DOHH2 (cell line): ENCODE measurements at regions not wholly inside any gene's neighbourhood (a gene's known extent, or its start where the extent isn't known, plus 50 kb on each side); places are given as distances from the start of the nearest gene placed in this dataset.

Experiments
- H3F3A ChIP-seq: fragments of 200-600 bp; sonication (generic), shearing (Covaris generic); 2 replicates; pipeline ENCODE4 v1.6.0; 2016; ENCODE audit warnings: antibody characterized with exemption, mild to moderate bottlenecking; ENCODE audit not compliant: control insufficient read depth, insufficient read depth
- H3K27ac ChIP-seq: fragments of 200-600 bp; sonication (generic); 2 replicates; pipeline ENCODE4 v1.5.1; 2014; ENCODE audit warnings: low read depth, mild to moderate bottlenecking, low read length, moderate library complexity
- H3K27me3 ChIP-seq: fragments of 200-600 bp; sonication (generic); 2 replicates; pipeline ENCODE4 v1.6.1; 2014; ENCODE audit warnings: mild to moderate bottlenecking, low read length, mixed read lengths; ENCODE audit not compliant: control insufficient read depth
- H3K36me3 ChIP-seq: fragments of 200-600 bp; sonication (generic); 2 replicates; pipeline ENCODE4 v1.6.1; 2014; ENCODE audit warnings: mild to moderate bottlenecking, low read length, moderate library complexity, mixed read lengths; ENCODE audit not compliant: control insufficient read depth
- H3K4me1 ChIP-seq: fragments of 200-600 bp; sonication (generic); 2 replicates; pipeline ENCODE4 v1.6.1; 2014; ENCODE audit warnings: mild to moderate bottlenecking, low read length, mixed read lengths; ENCODE audit not compliant: control insufficient read depth
- H3K4me2 ChIP-seq: fragments of 200-600 bp; sonication (generic); 2 replicates; pipeline ENCODE4 v1.6.0; 2014; ENCODE audit warnings: mild to moderate bottlenecking, low read length, moderate library complexity
- H3K4me3 ChIP-seq: fragments of 200-600 bp; sonication (generic); 2 replicates; pipeline ENCODE4 v1.5.1; 2014; ENCODE audit warnings: mild to moderate bottlenecking, low read length, mixed read lengths
- H3K79me2 ChIP-seq: fragments of 200-600 bp; sonication (generic); 2 replicates; pipeline ENCODE4 v1.6.1; 2014; ENCODE audit warnings: mild to moderate bottlenecking, low read length, mixed read lengths; ENCODE audit not compliant: control insufficient read depth
- H3K9me2 ChIP-seq: fragments of 200-600 bp; sonication (generic); replicated peaks from 2 replicates; pipeline ENCODE4 v1.6.1; 2014; ENCODE audit warnings: mild to moderate bottlenecking, low read length, mixed read lengths; ENCODE audit not compliant: control insufficient read depth
- H3K9me3 ChIP-seq: fragments of 200-600 bp; sonication (generic); 2 replicates; pipeline ENCODE4 v1.6.1; 2014; ENCODE audit warnings: antibody characterized with exemption, low read length, mixed read lengths; ENCODE audit not compliant: control insufficient read depth, insufficient read depth
- H4K20me1 ChIP-seq: fragments of 200-600 bp; sonication (generic); 2 replicates; pipeline ENCODE4 v1.6.0; 2014; ENCODE audit warnings: low read depth, mild to moderate bottlenecking, antibody characterized with exemption, low read length, moderate library complexity; ENCODE audit not compliant: control insufficient read depth, insufficient read depth
- EZH2phosphoT487 ChIP-seq: fragments of 200-600 bp; sonication (generic); IDR thresholded peaks from 2 replicates; pipeline ENCODE4 v1.6.1; 2017; ENCODE audit warnings: borderline replicate concordance, mild to moderate bottlenecking, antibody characterized with exemption, low read length, moderate library complexity, mixed read lengths
- TF ChIP-seq, protein P1 (sequence below): fragments of 200-600 bp; sonication (generic); IDR thresholded peaks from one replicate; pipeline ENCODE4 v1.5.1; 2014; ENCODE audit warnings: antibody characterized with exemption, mild to moderate bottlenecking, low read depth, low read length; ENCODE audit not compliant: poor library complexity, severe bottlenecking

DNA sequence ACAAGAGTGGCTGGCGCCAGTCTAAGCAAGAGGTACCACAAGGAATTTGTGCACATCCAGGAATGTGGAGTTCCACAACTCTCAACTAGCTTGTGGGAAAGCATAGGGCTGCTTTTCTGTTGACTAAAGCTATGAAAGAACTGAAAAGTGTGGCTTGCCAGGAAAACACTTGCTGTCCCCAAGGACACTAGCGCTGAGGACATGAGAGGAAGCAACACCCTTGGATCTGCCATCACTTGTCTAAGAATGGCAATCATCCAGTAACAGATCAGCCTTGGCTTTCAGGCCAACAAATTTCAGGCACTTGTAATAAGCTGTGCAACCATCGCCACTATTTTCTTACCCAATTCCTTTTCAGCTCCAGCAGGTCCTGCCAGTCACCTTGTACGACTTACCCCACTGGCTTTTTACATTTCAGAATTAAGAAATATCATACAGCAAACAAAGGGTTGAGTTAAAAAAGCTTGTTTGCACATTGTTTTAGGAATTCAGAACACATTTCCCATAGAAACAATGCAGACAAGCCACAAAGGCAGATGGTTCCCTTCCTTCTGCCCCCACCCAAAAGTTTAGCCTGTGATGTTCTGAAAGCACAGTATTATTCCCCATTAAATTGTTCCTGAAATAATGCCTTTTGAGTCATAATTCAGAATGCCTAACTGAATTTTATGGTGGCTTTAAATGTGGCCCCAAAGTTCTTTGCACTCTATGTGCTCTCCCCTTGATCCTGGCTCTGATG lies 57.9 kb upstream of the SSTR4 start:
- Histone ChIP-seq H3K4me3 (no peak overlapping the region), H3K4me2 (no peak overlapping the region), H3F3A (no peaks in the 10 kb centered on the region), H3K9me3 (no peaks in the 10 kb centered on the region), H3K4me1 (no peaks in the 10 kb centered on the region), H4K20me1 (no peaks in the 10 kb centered on the region), H3K36me3 (no peaks in the 10 kb centered on the region), H3K27me3 (no peaks in the 10 kb centered on the region), H3K9me2 (no peaks in the 10 kb centered on the region), H3K79me2 (no peaks in the 10 kb centered on the region), H3K27ac (no peak overlapping the region)
- TF ChIP-seq EZH2phosphoT487, result no peak
- TF ChIP-seq, protein P1, sequence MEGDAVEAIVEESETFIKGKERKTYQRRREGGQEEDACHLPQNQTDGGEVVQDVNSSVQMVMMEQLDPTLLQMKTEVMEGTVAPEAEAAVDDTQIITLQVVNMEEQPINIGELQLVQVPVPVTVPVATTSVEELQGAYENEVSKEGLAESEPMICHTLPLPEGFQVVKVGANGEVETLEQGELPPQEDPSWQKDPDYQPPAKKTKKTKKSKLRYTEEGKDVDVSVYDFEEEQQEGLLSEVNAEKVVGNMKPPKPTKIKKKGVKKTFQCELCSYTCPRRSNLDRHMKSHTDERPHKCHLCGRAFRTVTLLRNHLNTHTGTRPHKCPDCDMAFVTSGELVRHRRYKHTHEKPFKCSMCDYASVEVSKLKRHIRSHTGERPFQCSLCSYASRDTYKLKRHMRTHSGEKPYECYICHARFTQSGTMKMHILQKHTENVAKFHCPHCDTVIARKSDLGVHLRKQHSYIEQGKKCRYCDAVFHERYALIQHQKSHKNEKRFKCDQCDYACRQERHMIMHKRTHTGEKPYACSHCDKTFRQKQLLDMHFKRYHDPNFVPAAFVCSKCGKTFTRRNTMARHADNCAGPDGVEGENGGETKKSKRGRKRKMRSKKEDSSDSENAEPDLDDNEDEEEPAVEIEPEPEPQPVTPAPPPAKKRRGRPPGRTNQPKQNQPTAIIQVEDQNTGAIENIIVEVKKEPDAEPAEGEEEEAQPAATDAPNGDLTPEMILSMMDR, result no peak

DNA sequence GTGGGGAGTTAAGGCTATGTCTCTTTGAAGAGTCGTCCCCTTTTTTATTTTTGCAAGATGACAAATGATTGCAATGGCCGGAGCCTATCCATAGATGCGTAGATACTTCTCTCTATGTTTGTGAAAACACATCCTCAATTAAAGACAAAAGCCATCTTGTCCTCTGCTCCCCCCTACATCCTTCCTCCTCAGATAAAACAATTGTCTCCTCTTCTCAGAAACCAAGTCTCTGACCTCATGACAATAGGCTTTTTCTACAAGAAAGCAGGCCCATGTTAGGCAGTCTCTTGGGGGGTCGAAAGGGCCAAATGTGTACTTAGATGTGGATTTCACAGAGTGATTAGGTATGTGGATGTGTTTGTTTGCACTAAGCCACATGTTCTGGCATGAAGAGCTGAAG lies 51.1 kb upstream of the SSTR4 start:
- no peaks in the 10 kb centered on the region for H3K27me3 ChIP-seq
- no peak overlapping the region for H3K4me2 ChIP-seq
- no peaks in the 10 kb centered on the region for H3K79me2 ChIP-seq
- no peaks in the 10 kb centered on the region for H3K36me3 ChIP-seq
- no peaks in the 10 kb centered on the region for H3K4me1 ChIP-seq
- H4K20me1 ChIP-seq, result no peaks in the 10 kb centered on the region
- TF ChIP-seq, protein P1, result no peak
- no peak for TF ChIP-seq EZH2phosphoT487
- no peak overlapping the region for H3K4me3 ChIP-seq
- H3K27ac ChIP-seq, result no peak overlapping the region
- no peaks in the 10 kb centered on the region for H3K9me2 ChIP-seq
- H3F3A ChIP-seq, result no peaks in the 10 kb centered on the region
- no peaks in the 10 kb centered on the region for H3K9me3 ChIP-seq

DNA sequence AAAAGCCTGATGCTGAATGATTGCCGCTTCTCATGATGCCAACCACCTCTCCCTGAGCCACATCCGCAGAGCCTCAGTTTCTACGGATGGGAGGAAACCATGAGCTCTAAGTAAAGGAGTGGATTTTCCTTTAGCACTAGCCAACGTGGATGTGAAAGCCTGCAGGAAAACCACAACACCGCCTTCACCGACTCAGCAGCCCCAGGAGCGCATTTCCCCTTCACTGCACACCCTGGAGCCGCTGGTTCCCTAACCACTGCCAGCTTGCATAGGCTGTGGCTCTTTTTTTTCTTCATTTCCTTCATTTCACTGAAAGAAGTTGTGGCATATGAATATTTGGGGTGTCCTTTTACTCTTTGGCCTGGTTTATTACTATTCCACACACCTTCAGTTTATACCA lies 50.5 kb upstream of the SSTR4 start:
- Histone ChIP-seq H3K27ac (no peak overlapping the region), H3K27me3 (no peaks in the 10 kb centered on the region), H3K36me3 (no peaks in the 10 kb centered on the region), H3K4me1 (no peaks in the 10 kb centered on the region), H3K79me2 (no peaks in the 10 kb centered on the region), H3K4me2 (no peak overlapping the region), H3K9me3 (no peaks in the 10 kb centered on the region), H3K9me2 (no peaks in the 10 kb centered on the region), H4K20me1 (no peaks in the 10 kb centered on the region), H3F3A (no peaks in the 10 kb centered on the region), H3K4me3 (no peak overlapping the region)
- no peak for TF ChIP-seq EZH2phosphoT487
- TF ChIP-seq, protein P1, result no peak
